ENCODE measurements at regions not wholly inside any gene's neighbourhood (a gene's known extent, or its start where the extent isn't known, plus 50 kb on each side); places are given as distances from the start of the nearest gene placed in this dataset.
"Not testable (repeated sequence)": the region's sequence is repeated elsewhere in the genome, so short reads cannot be mapped to it uniquely, and the experiment has no call there.

DNA sequence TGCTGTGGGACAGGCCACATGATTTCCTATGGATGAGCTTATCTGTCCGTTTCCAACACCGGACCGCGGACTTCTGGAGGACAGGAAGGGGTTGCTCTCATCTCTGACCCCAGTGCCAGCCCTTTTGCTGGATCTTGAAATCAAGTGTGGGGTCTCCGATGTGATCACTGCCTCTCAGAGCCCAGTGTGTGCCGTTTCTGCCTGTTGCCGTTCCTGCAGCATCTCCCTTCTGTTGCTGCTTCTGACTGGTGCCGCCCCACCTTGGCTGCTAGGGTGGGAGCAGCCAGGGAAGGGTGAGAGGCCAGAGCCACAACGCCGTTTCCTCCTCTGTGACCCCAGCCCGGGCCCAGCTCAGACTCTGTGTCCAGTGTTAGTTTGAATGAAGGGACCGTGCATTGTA, 67.3 kb upstream of the WNT4 start:
- no peaks in the 10 kb centered on the region for H3K36me3 ChIP-seq (ENCODE audit: insufficient read depth, low read length)
- H3K4me1 ChIP-seq (ENCODE audit: insufficient read depth, low read length) = no peaks in the 10 kb centered on the region
- no peak overlapping the region for H3K27ac ChIP-seq (ENCODE audit: low read depth, low read length)
- peaks cover 78% of the 10 kb centered on the region for H3K27me3 ChIP-seq (ENCODE audit: insufficient read depth, low read length)
- no peaks in the 10 kb centered on the region for H3K9me3 ChIP-seq (ENCODE audit: insufficient read depth, low read depth, low read length)
- DNase-seq (ENCODE audit: low read depth) (no peak), FAIRE-seq (no peak)
- Mint-ChIP-seq H3K36me3 (ENCODE audit: low read depth, unreplicated experiment) (no peaks in the 10 kb centered on the region), H3K4me3 (ENCODE audit: unreplicated experiment) (no peak overlapping the region), H3K27me3 (ENCODE audit: low read depth, unreplicated experiment) (peaks cover 54% of the 10 kb centered on the region), H3K27ac (ENCODE audit: unreplicated experiment) (no peak overlapping the region), H3K4me1 (ENCODE audit: low read depth, unreplicated experiment) (peaks cover 3% of the 10 kb centered on the region), H3K9me3 (ENCODE audit: unreplicated experiment) (no peaks in the 10 kb centered on the region)
- no peak overlapping the region for H3K4me2 ChIP-seq (ENCODE audit: low read length)
- no peak overlapping the region for H2AFZ ChIP-seq (ENCODE audit: low read depth, low read length)
- no peak overlapping the region for H3K9ac ChIP-seq (ENCODE audit: low read length)
- TF ChIP-seq CTCF (IDR thresholded peaks at IDR 0.05; ENCODE audit: insufficient read depth, low read depth, low read length) = no peak
- no peak for TF ChIP-seq EZH2 (IDR thresholded peaks at IDR 0.05; ENCODE audit: insufficient read depth, low read length)
- no peak overlapping the region for H3K4me3 ChIP-seq (ENCODE audit: insufficient read depth, low read depth, low read length)
- no peaks in the 10 kb centered on the region for H4K20me1 ChIP-seq (ENCODE audit: insufficient read depth, low read length)
- no peaks in the 10 kb centered on the region for H3K79me2 ChIP-seq (ENCODE audit: insufficient read depth, low read length)

DNA sequence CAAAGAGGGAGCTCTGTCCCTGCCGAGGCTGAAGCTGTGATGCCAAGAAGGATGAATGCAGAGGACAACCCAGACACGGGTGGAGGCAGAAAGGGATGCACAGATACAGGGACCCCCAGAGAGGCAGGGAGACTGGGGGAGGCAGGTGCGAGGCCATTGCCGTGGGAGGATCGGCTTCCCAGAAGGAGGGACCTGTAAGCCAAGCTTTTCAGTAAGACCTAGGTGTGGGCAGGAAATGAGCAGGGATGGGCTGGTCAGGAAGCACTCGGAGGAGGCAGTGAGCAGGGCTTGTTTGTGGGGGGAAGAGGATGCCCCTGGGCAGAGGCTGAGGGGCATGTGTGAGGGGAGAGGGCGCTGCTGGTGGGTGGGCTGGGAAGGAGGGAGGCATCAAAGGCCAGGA, 67.7 kb upstream of the WNT4 start:
- no peak for FAIRE-seq
- no peak overlapping the region for H3K27ac Mint-ChIP-seq (ENCODE audit: unreplicated experiment)
- H3K36me3 Mint-ChIP-seq (ENCODE audit: low read depth, unreplicated experiment) = no peaks in the 10 kb centered on the region

DNA sequence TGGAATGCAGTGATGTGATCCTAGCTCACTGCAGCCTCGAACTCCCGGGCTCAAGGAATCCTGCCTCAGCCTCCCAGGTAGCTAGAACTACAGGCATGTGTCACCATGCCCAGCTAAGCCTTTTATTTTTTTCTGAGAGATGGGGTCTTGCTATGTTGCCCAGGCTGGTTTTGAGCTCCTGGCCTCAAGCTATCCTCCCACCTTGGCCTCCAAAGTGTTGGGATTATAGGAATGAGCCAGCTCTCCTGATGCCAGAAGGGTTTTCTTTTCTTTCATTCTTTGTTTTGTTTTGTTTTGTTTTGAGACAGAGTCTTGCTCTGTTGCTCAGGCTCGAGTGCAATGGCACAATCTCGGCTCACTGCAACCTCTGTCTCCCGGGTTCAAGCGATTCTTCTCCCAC, 68.6 kb upstream of the WNT4 start:
- H3K4me1 Mint-ChIP-seq (ENCODE audit: low read depth, unreplicated experiment); H3K4me2 ChIP-seq (ENCODE audit: low read length); H3K9me3 ChIP-seq (ENCODE audit: insufficient read depth, low read depth, low read length); H3K27ac Mint-ChIP-seq (ENCODE audit: unreplicated experiment); H4K20me1 ChIP-seq (ENCODE audit: insufficient read depth, low read length); H3K9me3 Mint-ChIP-seq (ENCODE audit: unreplicated experiment); H3K36me3 Mint-ChIP-seq (ENCODE audit: low read depth, unreplicated experiment); H3K27ac ChIP-seq (ENCODE audit: low read depth, low read length); H3K9ac ChIP-seq (ENCODE audit: low read length); H3K36me3 ChIP-seq (ENCODE audit: insufficient read depth, low read length); H3K79me2 ChIP-seq (ENCODE audit: insufficient read depth, low read length); H3K4me1 ChIP-seq (ENCODE audit: insufficient read depth, low read length); H3K4me3 Mint-ChIP-seq (ENCODE audit: unreplicated experiment); H2AFZ ChIP-seq (ENCODE audit: low read depth, low read length); FAIRE-seq; DNase-seq (ENCODE audit: low read depth); H3K4me3 ChIP-seq (ENCODE audit: insufficient read depth, low read depth, low read length): not testable (repeated sequence)
- H3K27me3 ChIP-seq (ENCODE audit: insufficient read depth, low read length) = peaks cover 72% of the 10 kb centered on the region
- peaks cover 50% of the 10 kb centered on the region for H3K27me3 Mint-ChIP-seq (ENCODE audit: low read depth, unreplicated experiment)

More for the DNA sequence above, 67.7 kb upstream of the WNT4 start:
- Histone ChIP-seq H3K27ac (ENCODE audit: low read depth, low read length) (no peak overlapping the region), H3K27me3 (ENCODE audit: insufficient read depth, low read length) (peaks cover 73% of the 10 kb centered on the region), H3K4me2 (ENCODE audit: low read length) (no peak overlapping the region), H2AFZ (ENCODE audit: low read depth, low read length) (no peak overlapping the region), H3K4me1 (ENCODE audit: insufficient read depth, low read length) (no peaks in the 10 kb centered on the region), H3K4me3 (ENCODE audit: insufficient read depth, low read depth, low read length) (no peak overlapping the region), H3K79me2 (ENCODE audit: insufficient read depth, low read length) (no peaks in the 10 kb centered on the region), H3K9ac (ENCODE audit: low read length) (no peak overlapping the region), H4K20me1 (ENCODE audit: insufficient read depth, low read length) (no peaks in the 10 kb centered on the region), H3K36me3 (ENCODE audit: insufficient read depth, low read length) (no peaks in the 10 kb centered on the region), H3K9me3 (ENCODE audit: insufficient read depth, low read depth, low read length) (no peaks in the 10 kb centered on the region)
- Mint-ChIP-seq H3K4me3 (ENCODE audit: unreplicated experiment) (no peak overlapping the region), H3K9me3 (ENCODE audit: unreplicated experiment) (no peaks in the 10 kb centered on the region), H3K4me1 (ENCODE audit: low read depth, unreplicated experiment) (peaks cover 3% of the 10 kb centered on the region), H3K27me3 (ENCODE audit: low read depth, unreplicated experiment) (peaks cover 50% of the 10 kb centered on the region)
- DNase-seq (ENCODE audit: low read depth) = no peak
- TF ChIP-seq CTCF (IDR thresholded peaks at IDR 0.05; ENCODE audit: insufficient read depth, low read depth, low read length) = no peak
- peak; percentile 21 for TF ChIP-seq EZH2 (IDR thresholded peaks at IDR 0.05; ENCODE audit: insufficient read depth, low read length)
